NCI-H460 (cell line): ENCODE measurements at regions not wholly inside any gene's neighbourhood (a gene's known extent, or its start where the extent isn't known, plus 50 kb on each side); places are given as distances from the start of the nearest gene placed in this dataset.
A peak's percentile ranks its signal among the peaks of the same experiment; 100 is the strongest.

Experiments
- DNase-seq: peaks from one replicate; pipeline ENCODE4 v3.0.0-alpha.2; 2016; ENCODE audit warnings: low read depth; ENCODE audit errors: extremely low read depth

DNA sequence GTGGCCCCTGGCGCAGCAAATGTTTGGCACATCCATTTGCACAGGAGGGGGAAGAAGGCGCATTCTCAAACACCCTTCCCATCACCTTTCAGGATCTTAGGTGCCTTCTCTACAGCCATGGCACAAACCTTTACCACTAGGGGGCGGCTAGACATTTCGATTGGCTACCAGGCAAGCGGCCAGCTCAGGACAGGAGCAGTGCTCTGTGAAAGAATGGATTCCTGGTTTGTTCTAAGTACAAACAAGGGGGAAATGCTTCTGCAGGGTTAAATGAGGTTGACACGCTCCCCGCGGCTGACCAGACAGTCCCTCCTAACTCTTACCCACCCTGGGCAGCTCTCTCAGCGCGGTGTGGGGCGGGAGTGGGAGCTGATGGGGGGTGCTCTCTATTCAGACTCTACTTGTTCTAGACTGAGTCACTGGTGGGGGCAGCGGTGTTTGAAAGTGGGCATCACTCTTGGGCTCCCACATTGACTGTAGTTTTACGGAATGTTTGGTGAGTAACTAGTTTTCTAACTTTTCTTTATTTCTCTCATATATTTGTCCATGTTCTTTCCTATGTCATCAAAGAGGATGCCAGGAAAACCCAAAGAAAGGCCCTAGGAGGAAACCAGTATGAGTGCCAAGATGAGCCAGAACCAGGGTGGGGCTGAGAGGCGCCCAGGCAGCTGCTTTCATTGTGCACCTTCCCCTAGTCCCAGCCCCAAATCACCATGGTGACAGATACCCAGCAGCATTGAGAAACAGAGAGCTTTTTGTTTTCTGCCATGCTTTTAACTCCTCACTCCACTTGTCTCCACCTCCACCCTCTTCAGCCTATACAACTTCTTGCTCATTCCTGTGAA, 61.4 kb upstream of the GPR158 start:
- DNase-seq = peak; percentile 74

DNA sequence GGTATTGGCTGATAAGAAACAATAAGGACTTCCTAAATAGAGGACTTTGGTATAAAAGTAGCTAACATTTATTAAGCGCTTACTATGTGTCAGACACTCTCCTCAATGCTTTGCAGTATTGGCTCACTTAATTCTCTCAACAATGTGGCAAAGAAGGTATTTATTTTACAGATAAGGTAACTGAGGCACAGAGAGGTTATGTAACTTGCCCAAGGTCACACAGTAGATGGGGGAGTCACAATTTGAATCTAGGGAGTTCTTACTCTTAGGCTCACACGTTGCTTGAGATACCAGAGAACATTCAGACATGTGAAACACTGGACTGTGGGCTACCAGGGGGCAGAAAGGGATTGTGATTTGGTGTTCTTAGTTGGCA, 60.8 kb upstream of the GPR158 start:
- DNase-seq = no peak

DNA sequence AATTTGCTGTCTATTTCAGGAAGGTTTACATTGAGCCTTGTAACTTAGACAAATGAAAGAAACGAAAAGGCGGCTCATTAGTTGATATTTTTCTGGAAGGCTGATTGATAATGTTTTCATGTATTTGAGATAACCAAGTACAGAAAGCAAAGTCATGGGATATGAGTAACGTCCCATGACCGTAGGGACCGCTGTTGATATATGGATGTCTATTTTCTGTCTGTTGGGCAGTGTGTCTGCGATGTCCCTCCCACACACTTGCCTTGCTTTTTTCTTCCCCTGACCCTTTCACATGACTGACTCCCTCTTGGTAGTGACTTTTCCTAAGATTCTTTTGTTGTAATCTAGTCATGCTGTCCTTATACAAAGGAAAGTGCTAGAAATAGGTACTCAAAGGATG, 57.0 kb upstream of the GPR158 start:
- DNase-seq = no peak

DNA sequence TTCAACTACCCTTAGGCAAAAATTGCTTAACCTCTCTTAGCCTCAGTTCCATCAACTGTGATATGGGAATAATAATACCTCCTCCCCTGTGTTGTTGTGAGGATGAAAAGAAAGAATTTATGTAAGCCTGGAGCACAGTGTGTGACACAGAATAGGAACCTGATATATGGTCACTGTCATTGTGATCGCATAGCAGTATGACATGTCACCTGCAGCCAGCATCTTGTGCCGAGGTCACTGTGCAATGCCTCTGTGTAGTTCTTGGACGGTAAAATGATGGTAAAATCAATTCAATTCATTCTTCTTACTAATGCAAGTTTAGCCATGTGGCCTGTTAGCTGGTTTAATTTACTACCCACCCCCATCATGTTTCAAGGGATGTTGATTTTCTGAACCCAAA, 54.6 kb upstream of the GPR158 start:
- DNase-seq = no peak
